Fibroblast of skin of abdomen (primary cell): ENCODE measurements at regions not wholly inside any gene's neighbourhood (a gene's known extent, or its start where the extent isn't known, plus 50 kb on each side); places are given as distances from the start of the nearest gene placed in this dataset.
A peak's percentile ranks its signal among the peaks of the same experiment; 100 is the strongest.
"Not testable (repeated sequence)": the region's sequence is repeated elsewhere in the genome, so short reads cannot be mapped to it uniquely, and the experiment has no call there.

ENCODE experiments used
- DNase-seq: peaks from one replicate; pipeline ENCODE4 v3.0.0-alpha.2; 2013

- no peak for DNase-seq
Measured at GRCh38 chr6:134391205-134391604, 73.3 kb upstream of the SGK1 start.

GRCh38 chr6:134389658-134390057, 71.7 kb upstream of the SGK1 start:
- no peak for DNase-seq

GRCh38 chr6:134389129-134389528, 71.2 kb upstream of the SGK1 start:
- DNase-seq = no peak

GRCh38 chr6:134386482-134386881, 68.6 kb upstream of the SGK1 start:
- DNase-seq = not testable (repeated sequence)

- DNase-seq = no peak
Measured at GRCh38 chr6:134381959-134382358, 64.0 kb upstream of the SGK1 start.

- DNase-seq = no peak
Measured at GRCh38 chr6:134379599-134379998, 61.7 kb upstream of the SGK1 start.

GRCh38 chr6:134379076-134379475, 61.2 kb upstream of the SGK1 start:
- no peak for DNase-seq

- no peak for DNase-seq
Measured at GRCh38 chr6:134378426-134378825, 60.5 kb upstream of the SGK1 start.

GRCh38 chr6:134376785-134377184, 58.9 kb upstream of the SGK1 start:
- no peak for DNase-seq

- DNase-seq = no peak
Measured at GRCh38 chr6:134375220-134375580, 57.3 kb upstream of the SGK1 start.

GRCh38 chr6:134374491-134375219, 56.7 kb upstream of the SGK1 start:
- DNase-seq = no peak

GRCh38 chr6:134373993-134374392, 56.1 kb upstream of the SGK1 start:
- DNase-seq = no peak

- DNase-seq = peak; percentile 67
Measured at GRCh38 chr6:134373282-134373922, 55.5 kb upstream of the SGK1 start.

GRCh38 chr6:134372603-134373281, 54.8 kb upstream of the SGK1 start:
- DNase-seq = peak; percentile 39

- DNase-seq = no peak
Measured at GRCh38 chr6:134368670-134369069, 50.8 kb upstream of the SGK1 start.
